ENCODE measurements at regions not wholly inside any gene's neighbourhood (a gene's known extent, or its start where the extent isn't known, plus 50 kb on each side); places are given as distances from the start of the nearest gene placed in this dataset.

DNA sequence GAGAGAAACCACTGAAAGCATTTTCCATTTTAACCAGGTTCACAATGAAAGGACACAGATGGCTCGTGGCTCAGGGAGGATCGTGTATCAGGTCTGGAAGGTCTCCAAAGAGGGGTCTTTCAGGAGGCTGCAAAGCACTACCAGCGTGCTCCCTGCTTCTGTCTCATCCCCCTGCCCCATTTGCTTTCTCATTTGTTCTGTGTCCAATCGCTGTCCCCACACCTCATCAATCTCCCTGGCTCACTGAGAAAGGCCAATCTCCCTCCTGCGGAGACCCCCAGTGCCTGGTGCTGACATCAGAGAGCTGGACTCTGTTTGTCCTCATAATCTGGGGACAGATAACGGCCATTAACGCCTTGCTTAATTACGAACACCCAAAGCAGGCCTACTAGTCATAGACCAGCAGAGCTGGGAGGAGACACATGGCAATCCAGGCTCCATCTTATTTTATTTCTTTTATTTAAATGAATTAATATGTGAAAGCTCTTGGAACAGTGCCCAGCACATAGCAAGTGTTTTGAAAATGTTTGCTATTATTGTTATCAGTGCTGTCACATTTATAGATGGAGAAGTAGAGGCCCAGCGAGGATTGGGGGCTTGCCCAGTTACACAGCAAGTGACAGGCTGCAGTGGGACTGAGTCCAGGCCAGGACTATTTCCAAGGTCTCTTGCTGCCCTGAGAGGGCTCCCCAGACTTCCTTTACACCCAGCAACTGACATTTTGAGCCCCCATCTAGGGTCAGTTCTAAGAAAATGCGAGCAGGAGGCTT is 341.0 kb upstream of the USP24 start:
- TF ChIP-seq, protein P1, sequence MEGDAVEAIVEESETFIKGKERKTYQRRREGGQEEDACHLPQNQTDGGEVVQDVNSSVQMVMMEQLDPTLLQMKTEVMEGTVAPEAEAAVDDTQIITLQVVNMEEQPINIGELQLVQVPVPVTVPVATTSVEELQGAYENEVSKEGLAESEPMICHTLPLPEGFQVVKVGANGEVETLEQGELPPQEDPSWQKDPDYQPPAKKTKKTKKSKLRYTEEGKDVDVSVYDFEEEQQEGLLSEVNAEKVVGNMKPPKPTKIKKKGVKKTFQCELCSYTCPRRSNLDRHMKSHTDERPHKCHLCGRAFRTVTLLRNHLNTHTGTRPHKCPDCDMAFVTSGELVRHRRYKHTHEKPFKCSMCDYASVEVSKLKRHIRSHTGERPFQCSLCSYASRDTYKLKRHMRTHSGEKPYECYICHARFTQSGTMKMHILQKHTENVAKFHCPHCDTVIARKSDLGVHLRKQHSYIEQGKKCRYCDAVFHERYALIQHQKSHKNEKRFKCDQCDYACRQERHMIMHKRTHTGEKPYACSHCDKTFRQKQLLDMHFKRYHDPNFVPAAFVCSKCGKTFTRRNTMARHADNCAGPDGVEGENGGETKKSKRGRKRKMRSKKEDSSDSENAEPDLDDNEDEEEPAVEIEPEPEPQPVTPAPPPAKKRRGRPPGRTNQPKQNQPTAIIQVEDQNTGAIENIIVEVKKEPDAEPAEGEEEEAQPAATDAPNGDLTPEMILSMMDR (conservative IDR thresholded peaks at IDR 0.05 in 1 of 2, IDR thresholded peaks at IDR 0.05 in 1 of 2; ENCODE audit: low read depth in 1 of 2, low read length in 2 of 2), result no peak
- TF ChIP-seq EZH2 (IDR thresholded peaks at IDR 0.05; ENCODE audit: low read length, missing control alignments), result no peak
